ENCODE measurements at regions not wholly inside any gene's neighbourhood (a gene's known extent, or its start where the extent isn't known, plus 50 kb on each side); places are given as distances from the start of the nearest gene placed in this dataset.

DNA sequence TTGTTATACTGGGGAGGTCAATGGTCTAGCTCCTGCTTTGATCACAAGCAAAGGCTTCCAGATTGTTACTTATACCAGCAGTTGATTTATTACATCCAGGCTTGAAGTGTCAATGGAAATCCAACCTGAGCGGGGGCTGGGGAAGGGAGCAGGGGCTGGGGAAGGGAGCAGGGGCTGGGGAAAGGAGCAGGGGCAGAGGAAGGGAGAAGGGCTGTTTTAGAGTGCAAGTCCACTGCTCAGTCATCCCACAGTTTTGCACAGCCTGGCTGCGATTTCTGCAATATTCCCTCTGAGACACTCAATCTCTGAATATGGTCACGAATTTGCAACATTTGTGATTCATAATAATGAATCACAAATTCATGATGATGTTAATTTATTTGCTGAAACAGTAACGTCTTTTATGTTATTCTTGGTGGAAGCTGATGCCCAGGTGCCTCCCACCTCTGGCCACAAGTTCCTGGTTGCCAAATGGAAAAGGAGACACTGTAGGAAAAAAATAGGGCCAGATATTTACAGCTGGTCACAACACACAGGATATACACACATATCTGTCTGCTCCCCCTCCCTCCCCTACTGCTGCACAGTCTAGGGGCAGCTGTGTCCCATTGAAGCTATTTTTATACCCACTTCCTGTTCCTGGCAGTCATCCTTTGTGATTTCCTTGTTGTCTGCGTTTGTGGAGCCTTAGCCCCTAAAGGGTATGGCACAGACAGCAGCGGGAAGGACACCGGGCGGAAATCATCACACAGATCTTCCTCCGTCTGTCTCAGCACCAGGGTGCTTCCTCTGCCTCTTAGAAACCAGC, 325.1 kb downstream of the GADD45G start:
- TF ChIP-seq, protein P1, sequence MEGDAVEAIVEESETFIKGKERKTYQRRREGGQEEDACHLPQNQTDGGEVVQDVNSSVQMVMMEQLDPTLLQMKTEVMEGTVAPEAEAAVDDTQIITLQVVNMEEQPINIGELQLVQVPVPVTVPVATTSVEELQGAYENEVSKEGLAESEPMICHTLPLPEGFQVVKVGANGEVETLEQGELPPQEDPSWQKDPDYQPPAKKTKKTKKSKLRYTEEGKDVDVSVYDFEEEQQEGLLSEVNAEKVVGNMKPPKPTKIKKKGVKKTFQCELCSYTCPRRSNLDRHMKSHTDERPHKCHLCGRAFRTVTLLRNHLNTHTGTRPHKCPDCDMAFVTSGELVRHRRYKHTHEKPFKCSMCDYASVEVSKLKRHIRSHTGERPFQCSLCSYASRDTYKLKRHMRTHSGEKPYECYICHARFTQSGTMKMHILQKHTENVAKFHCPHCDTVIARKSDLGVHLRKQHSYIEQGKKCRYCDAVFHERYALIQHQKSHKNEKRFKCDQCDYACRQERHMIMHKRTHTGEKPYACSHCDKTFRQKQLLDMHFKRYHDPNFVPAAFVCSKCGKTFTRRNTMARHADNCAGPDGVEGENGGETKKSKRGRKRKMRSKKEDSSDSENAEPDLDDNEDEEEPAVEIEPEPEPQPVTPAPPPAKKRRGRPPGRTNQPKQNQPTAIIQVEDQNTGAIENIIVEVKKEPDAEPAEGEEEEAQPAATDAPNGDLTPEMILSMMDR (conservative IDR thresholded peaks at IDR 0.05; ENCODE audit: low read length): no peak
- no peak for TF ChIP-seq EZH2phosphoT487 (IDR thresholded peaks at IDR 0.05; ENCODE audit: borderline replicate concordance, low read depth, low read length)

All from OCI-LY7 (cell line).